SK-N-SH (cell line): ENCODE measurements at regions not wholly inside any gene's neighbourhood (a gene's known extent, or its start where the extent isn't known, plus 50 kb on each side); places are given as distances from the start of the nearest gene placed in this dataset.

ENCODE experiments used
- CTCF ChIA-PET: fragments of 300-600, 350-600 bp; formaldehyde crosslinking; extraction: SDS; loops from one replicate; lab custom pipeline; 2021; lab: Yijun Ruan, JAX
- POLR2A ChIA-PET: fragments of 350-600 bp; sonication (Branson Sonifier 250); formaldehyde crosslinking; extraction: SDS; loops from one replicate; lab custom pipeline; 2020; ENCODE audit warnings: antibody characterized with exemption, inconsistent platforms; lab: Yijun Ruan, JAX
- DNase-seq: peaks from one replicate; pipeline ENCODE4 v3.0.0; 2012
- H2AFZ ChIP-seq: fragments of 200-600 bp; sonication (generic); 2 replicates; pipeline ENCODE4 v1.8.1; 2016; ENCODE audit warnings: antibody characterized with exemption, mild to moderate bottlenecking, low read depth
- H3F3A ChIP-seq: fragments of 200-600 bp; sonication (generic); replicated peaks from 2 replicates; pipeline ENCODE3; 2016; ENCODE audit warnings: antibody characterized with exemption, mild to moderate bottlenecking; ENCODE audit not compliant: insufficient read depth
- H3K27ac ChIP-seq, 2 experiments: fragments of 200-500 bp in 1 of 2; fragments of 200-600 bp in 1 of 2; sonication (Bioruptor generic) in 1 of 2; sonication (generic), shearing (Covaris generic) in 1 of 2; 2 replicates each; pipeline versions ENCODE4 v1.5.1 to v1.6.1; 2014 to 2016; ENCODE audit warnings: low read depth in 2 of 2, inconsistent platforms in 1 of 2, low read length in 1 of 2, mild to moderate bottlenecking in 1 of 2, mixed read lengths in 1 of 2
- H3K27me3 ChIP-seq: fragments of 200-600 bp; sonication (generic), shearing (Covaris generic); 2 replicates; pipeline ENCODE4 v1.6.1; 2016; ENCODE audit warnings: mixed run types; ENCODE audit not compliant: insufficient read depth
- H3K36me3 ChIP-seq, 2 experiments: fragments of 200-500 bp in 1 of 2; fragments of 200-600 bp in 1 of 2; sonication (Bioruptor generic) in 1 of 2; sonication (generic) in 1 of 2; replicated peaks in 1 of 2; 2 replicates each; pipeline versions ENCODE3 to v1.5.1; 2014 to 2016; ENCODE audit warnings: low read length in 1 of 2, mild to moderate bottlenecking in 1 of 2; ENCODE audit not compliant: insufficient read depth in 2 of 2, control insufficient read depth in 1 of 2
- H3K4me1 ChIP-seq, 2 experiments: fragments of 200-500 bp in 1 of 2; fragments of 200-600 bp in 1 of 2; sonication (Bioruptor generic) in 1 of 2; sonication (generic), shearing (Covaris generic) in 1 of 2; 2 replicates each; pipeline versions ENCODE4 v1.5.1 to v1.6.1; 2014 to 2016; ENCODE audit warnings: low read depth in 1 of 2, low read length in 1 of 2, mixed run types in 1 of 2; ENCODE audit not compliant: insufficient read depth in 2 of 2, control insufficient read depth in 1 of 2
- H3K4me2 ChIP-seq: fragments of 200-600 bp; sonication (generic), shearing (Covaris generic); 2 replicates; pipeline ENCODE4 v1.6.1; 2017; ENCODE audit warnings: mixed run types
- H3K4me3 ChIP-seq, 2 experiments: fragments of 200-500 bp in 1 of 2; fragments of 200-600 bp in 1 of 2; sonication (Bioruptor generic) in 1 of 2; sonication (generic), shearing (Covaris generic) in 1 of 2; 2 replicates each; pipeline versions ENCODE4 v1.5.1 to v1.8.1; 2014 to 2016; ENCODE audit warnings: low read depth in 2 of 2, inconsistent platforms in 1 of 2, low read length in 1 of 2, mild to moderate bottlenecking in 1 of 2, mixed read lengths in 1 of 2, moderate library complexity in 1 of 2
- H3K79me2 ChIP-seq: fragments of 200-600 bp; sonication (generic); 2 replicates; pipeline ENCODE4 v1.8.1; 2017; ENCODE audit warnings: mild to moderate bottlenecking; ENCODE audit not compliant: insufficient read depth
- H3K9ac ChIP-seq: fragments of 200-600 bp; sonication (generic); 2 replicates; pipeline ENCODE4 v1.6.1; 2017; ENCODE audit warnings: mixed run types
- H3K9me2 ChIP-seq: fragments of 200-600 bp; sonication (generic); 2 replicates; pipeline ENCODE4 v1.6.1; 2017; ENCODE audit warnings: mixed run types
- H3K9me3 ChIP-seq: fragments of 200-600 bp; sonication (generic); 2 replicates; pipeline ENCODE4 v1.6.1; 2017; ENCODE audit warnings: mixed run types, mild to moderate bottlenecking, moderate library complexity
- H4K20me1 ChIP-seq: fragments of 200-600 bp; sonication (generic); 2 replicates; pipeline ENCODE4 v1.6.1; 2017; ENCODE audit warnings: mild to moderate bottlenecking, mixed run types; ENCODE audit not compliant: insufficient read depth
- CHD2 ChIP-seq: fragments of 150-350 bp; IDR thresholded peaks from 2 replicates; pipeline ENCODE4 v1.6.1; 2018; ENCODE audit warnings: low read length; ENCODE audit not compliant: partially characterized antibody
- ELF1 ChIP-seq: IDR thresholded peaks from 2 replicates; pipeline ENCODE4 v1.4.0; 2012
- EP300 ChIP-seq, 2 experiments: IDR thresholded peaks; 2 replicates each; pipeline versions ENCODE4 v1.4.0 to v1.6.1; 2012; ENCODE audit warnings: borderline replicate concordance in 1 of 2, low read depth in 1 of 2, low read length in 1 of 2
- FOSL2 ChIP-seq: IDR thresholded peaks from 2 replicates; pipeline ENCODE4 v1.4.0; 2012; ENCODE audit warnings: low read depth, mild to moderate bottlenecking, moderate library complexity, borderline replicate concordance
- FOXJ3 ChIP-seq: sonication (generic); formaldehyde crosslinking; IDR thresholded peaks from 2 replicates; pipeline ENCODE4 v1.5.1; 2020; ENCODE audit warnings: mild to moderate bottlenecking, missing genetic modification reagents
- GABPA ChIP-seq: IDR thresholded peaks from 2 replicates; pipeline ENCODE4 v1.4.0; 2012; ENCODE audit warnings: low read depth, mild to moderate bottlenecking
- JUND ChIP-seq: IDR thresholded peaks from 2 replicates; pipeline ENCODE4 v1.4.0; 2012
- MEF2A ChIP-seq: IDR thresholded peaks from 2 replicates; pipeline ENCODE4 v1.4.0; 2012; ENCODE audit warnings: low read depth, borderline replicate concordance
- NFIC ChIP-seq: IDR thresholded peaks from 2 replicates; pipeline ENCODE4 v1.4.0; 2012; ENCODE audit warnings: borderline replicate concordance
- NRF1 ChIP-seq: IDR thresholded peaks from 2 replicates; pipeline ENCODE4 v1.6.1; 2012; ENCODE audit warnings: low read depth, mild to moderate bottlenecking, low read length
- REST ChIP-seq: IDR thresholded peaks from 2 replicates; pipeline ENCODE4 v1.6.1; 2012; ENCODE audit warnings: mild to moderate bottlenecking, low read depth, low read length, moderate library complexity
- RFX5 ChIP-seq: IDR thresholded peaks from 2 replicates; pipeline ENCODE4 v1.6.1; 2012; ENCODE audit warnings: mild to moderate bottlenecking, improper control_type of control experiment, low read length
- RXRA ChIP-seq: IDR thresholded peaks from 2 replicates; pipeline ENCODE4 v1.4.0; 2012; ENCODE audit warnings: low read depth, mild to moderate bottlenecking, borderline replicate concordance
- SIN3A ChIP-seq: IDR thresholded peaks from 2 replicates; pipeline ENCODE4 v1.6.1; 2012; ENCODE audit warnings: low read depth, mild to moderate bottlenecking, low read length, moderate library complexity, borderline replicate concordance
- TAF1 ChIP-seq: IDR thresholded peaks from 2 replicates; pipeline ENCODE4 v1.6.1; 2012; ENCODE audit warnings: low read depth, mild to moderate bottlenecking, low read length, moderate library complexity, borderline replicate concordance
- USF1 ChIP-seq: IDR thresholded peaks from 2 replicates; pipeline ENCODE4 v1.4.0; 2012; ENCODE audit warnings: low read depth, borderline replicate concordance
- USF2 ChIP-seq: fragments of 150-350 bp; IDR thresholded peaks from 2 replicates; pipeline ENCODE4 v1.6.1; 2017; ENCODE audit warnings: antibody characterized with exemption, low read length, low read depth, borderline replicate concordance
- ZBTB33 ChIP-seq: IDR thresholded peaks from 2 replicates; pipeline ENCODE4 v1.4.0; 2012; ENCODE audit warnings: low read depth, borderline replicate concordance
- WGBS: methylation state at CpG from one replicate; pipeline ENCODE4 v1.1.6; 2017; ENCODE audit warnings: low lambda C conversion rate; 5-methylcytosine and 5-hydroxymethylcytosine counted together

- TF ChIP-seq ZBTB33 (no peak), FOSL2 (no peak), CHD2 (no peak), RFX5 (no peak), MEF2A (no peak), USF1 (no peak)
Measured at GRCh38 chr9:22363421-22363887, 83.2 kb upstream of the DMRTA1 start (continued).

GRCh38 chr9:22373636-22374035 lies 73.0 kb upstream of the DMRTA1 start:
- Histone ChIP-seq H3K79me2 (no peaks in the 10 kb centered on the region), H3K36me3 (no peaks in the 10 kb centered on the region), H3K9ac (no peak overlapping the region), H2AFZ (no peak overlapping the region), H3K4me2 (no peak overlapping the region), H3K4me1 (no peaks in the 10 kb centered on the region), H3K27me3 (no peaks in the 10 kb centered on the region), H3K9me2 (no peaks in the 10 kb centered on the region), H4K20me1 (no peaks in the 10 kb centered on the region), H3F3A (no peaks in the 10 kb centered on the region), H3K27ac (no peak overlapping the region), H3K9me3 (no peaks in the 10 kb centered on the region), H3K4me3 (no peak overlapping the region)
- CTCF ChIA-PET = interaction anchor here (1.4 kb wide), 1 partner anchor 560 kb away, joined by 3 read pairs; no protein-coding TSS in a partner anchor
- POLR2A ChIA-PET = no interaction called here
- WGBS = 16% methylated on average over 2 of the region's 2 CpGs
- DNase-seq = no peak
- TF ChIP-seq SIN3A (no peak), USF2 (no peak)

GRCh38 chr9:22374051-22374450 lies 72.6 kb upstream of the DMRTA1 start:
- Histone ChIP-seq H3K9me3 (no peaks in the 10 kb centered on the region), H3K27me3 (no peaks in the 10 kb centered on the region), H3F3A (no peaks in the 10 kb centered on the region), H4K20me1 (no peaks in the 10 kb centered on the region), H3K4me1 (no peaks in the 10 kb centered on the region), H3K27ac (no peak overlapping the region), H3K36me3 (no peaks in the 10 kb centered on the region), H2AFZ (no peak overlapping the region), H3K9me2 (no peaks in the 10 kb centered on the region), H3K4me2 (no peak overlapping the region), H3K4me3 (no peak overlapping the region), H3K79me2 (no peaks in the 10 kb centered on the region), H3K9ac (no peak overlapping the region)
- POLR2A ChIA-PET = no interaction called here
- CTCF ChIA-PET = interaction anchor here (1.4 kb wide), 1 partner anchor 560 kb away, joined by 3 read pairs; no protein-coding TSS in a partner anchor
- DNase-seq = no peak
- WGBS = 9% methylated on average over 2 of the region's 2 CpGs
- TF ChIP-seq MEF2A = no peak
- TF ChIP-seq JUND = no peak
- no peak for TF ChIP-seq ELF1
- TF ChIP-seq CHD2 = no peak
- no peak for TF ChIP-seq GABPA
- no peak for TF ChIP-seq FOXJ3
- TF ChIP-seq REST = no peak
- TF ChIP-seq EP300 (IDR thresholded peaks at IDR 0.05; ENCODE audit: borderline replicate concordance in 1 of 2, low read depth in 1 of 2, low read length in 1 of 2) = no peak
- TF ChIP-seq RFX5 = no peak
- TF ChIP-seq TAF1 = no peak
- TF ChIP-seq RXRA = no peak
- TF ChIP-seq NRF1 = no peak
- TF ChIP-seq NFIC = no peak
